T-helper 9 cell (primary cell): ENCODE measurements at regions not wholly inside any gene's neighbourhood (a gene's known extent, or its start where the extent isn't known, plus 50 kb on each side); places are given as distances from the start of the nearest gene placed in this dataset.
"Not testable (repeated sequence)": the region's sequence is repeated elsewhere in the genome, so short reads cannot be mapped to it uniquely, and the experiment has no call there.

Experiments used
- DNase-seq: peaks from one replicate; pipeline ENCODE4 v3.0.0-alpha.2; 2020

DNA sequence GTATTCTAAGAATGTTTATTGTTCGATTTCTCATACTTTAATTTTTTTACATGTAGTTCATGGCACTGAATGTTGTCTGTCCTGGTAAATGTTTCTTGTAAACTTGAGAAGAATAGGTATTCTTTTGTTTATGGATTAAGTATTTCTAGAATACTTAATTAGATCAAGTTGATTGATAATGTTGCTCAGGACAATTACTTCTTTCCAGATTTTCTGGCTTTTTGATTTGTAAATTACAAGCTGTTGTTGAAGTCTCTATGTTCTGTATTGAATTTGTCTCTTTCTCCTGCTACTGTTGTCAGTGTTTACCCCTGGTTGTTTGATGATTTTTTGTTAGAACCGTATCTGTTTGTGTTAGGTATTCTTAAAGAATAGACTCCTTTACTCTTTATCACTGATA lies 1720.9 kb upstream of the AGA start:
- no peak for DNase-seq

DNA sequence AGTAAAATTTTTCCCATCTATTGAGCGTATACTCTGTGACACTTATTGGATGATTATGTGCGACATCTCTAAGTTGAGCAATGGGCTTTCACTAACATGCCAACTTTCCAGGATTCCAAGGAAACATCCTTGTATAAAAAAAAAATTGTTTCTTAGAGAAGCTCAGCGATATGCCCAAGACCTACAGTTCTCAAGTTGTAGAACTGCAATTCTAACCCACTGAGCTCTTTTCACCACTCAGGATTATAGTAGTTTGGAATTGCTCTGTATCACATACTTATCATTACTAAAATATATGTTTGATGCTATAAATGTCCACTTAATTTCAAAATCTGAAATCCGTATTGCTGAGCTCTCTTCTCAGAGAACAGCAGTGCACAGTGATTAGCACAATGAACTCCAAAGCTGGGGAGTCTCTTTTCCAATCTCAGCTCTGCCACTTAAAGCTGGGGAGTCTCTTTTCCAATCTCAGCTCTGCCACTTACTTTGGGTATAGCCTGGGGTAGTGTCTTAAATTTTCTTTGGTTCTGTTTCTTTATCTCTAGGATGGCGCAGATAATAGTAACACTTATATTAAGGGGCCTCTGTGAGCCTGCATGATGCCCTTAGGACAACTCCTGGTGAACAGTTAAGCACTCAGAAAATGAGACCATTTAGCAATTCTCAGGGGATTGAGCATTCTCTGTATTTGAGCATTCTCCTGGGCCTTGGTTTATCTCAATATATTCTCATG lies 1722.2 kb upstream of the AGA start:
- DNase-seq = no peak

DNA sequence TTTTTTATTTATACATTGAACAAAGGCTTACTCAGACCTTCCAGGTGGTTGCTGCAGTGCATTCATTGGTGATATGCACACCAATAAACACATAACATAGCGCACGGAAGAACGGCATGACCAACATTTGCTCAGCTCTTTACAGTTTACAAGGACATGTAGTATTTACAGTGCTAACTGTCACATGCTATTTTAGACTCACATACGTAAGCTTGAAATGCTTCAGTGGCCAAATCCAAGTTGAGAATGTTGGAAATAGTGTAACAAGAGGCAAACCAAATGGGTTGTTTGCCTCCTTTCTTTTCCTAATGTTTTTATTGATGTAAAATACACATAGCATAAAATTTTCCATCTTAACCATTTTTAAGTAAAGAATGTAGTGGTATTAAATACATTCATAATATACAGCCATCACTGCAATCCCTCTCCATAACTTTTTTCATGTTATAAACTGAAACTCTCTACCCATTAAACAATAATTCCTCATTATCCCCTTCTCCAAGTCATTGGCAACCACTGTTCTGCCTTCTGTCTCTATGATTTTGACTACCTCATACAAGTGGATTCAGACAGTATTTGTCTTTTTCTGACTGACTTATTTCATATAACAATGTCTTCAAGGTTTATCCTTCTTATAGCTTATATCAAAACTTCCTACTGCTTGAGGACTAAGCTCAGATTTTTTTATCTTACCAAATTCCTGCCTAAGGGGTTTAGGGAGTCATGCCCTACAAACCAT lies 1722.9 kb upstream of the AGA start:
- no peak for DNase-seq

DNA sequence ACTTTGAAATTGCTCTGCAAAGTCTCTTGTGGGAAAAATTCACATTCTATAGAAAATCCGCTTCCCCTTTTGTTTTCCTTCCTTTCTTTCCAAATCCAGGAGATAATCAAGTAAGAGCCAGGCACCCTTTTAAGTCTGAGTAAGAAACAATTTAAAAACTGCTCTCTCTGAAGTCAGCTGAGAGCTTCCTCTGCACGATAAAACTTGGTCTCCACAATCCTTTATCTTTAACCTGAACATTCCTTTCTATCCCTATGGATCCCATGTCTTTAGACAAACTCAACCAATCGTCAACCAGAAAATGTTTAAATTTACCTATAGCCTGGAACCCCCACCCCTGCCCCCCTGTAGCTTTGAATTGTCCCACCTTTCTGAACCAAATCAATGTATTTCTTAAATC lies 1723.6 kb upstream of the AGA start:
- DNase-seq = no peak

DNA sequence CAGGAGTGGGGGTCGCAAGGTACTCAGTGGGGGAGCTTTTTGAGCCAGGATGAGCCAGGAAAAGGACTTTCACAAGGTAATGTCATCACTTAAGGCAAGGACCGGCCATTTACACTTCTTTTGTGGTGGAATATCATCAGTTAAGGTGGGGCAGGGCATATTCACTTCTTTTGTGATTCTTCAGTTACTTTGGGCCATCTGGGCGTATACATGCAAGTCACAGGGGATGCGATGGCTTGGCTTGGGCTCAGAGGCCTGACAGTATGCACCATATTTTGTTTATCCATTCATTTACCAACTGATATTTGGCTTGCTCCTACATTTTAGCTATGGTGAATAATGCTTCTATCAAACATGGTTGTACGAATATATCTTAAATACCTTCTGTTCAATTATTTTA lies 1728.1 kb upstream of the AGA start:
- not testable (repeated sequence) for DNase-seq

- no peak for DNase-seq
These were observed 1740.5 kb upstream of the AGA start for GRCh38 chr4:179182741-179183140.

GRCh38 chr4:179195887-179196286 lies 1753.7 kb upstream of the AGA start:
- DNase-seq = no peak

DNA sequence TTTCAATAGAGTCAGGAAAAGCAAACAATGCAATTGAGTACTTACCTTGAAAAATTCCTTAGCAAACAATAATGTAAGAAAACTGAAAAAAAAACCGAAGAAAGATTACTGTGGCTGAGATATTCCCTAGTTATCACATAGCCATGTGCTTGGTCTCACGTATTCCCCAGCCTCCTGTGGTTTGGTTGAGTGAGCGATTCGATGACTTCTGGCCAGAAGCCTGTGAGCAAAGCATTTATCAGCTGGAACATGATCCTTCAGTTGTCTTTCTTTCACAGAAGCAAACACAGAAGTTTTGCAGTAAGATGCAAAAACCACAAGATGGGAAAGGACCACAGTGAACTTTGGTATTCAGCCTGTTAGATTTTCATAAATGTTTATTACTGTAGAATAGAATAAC lies 1754.3 kb upstream of the AGA start:
- DNase-seq = no peak

DNA sequence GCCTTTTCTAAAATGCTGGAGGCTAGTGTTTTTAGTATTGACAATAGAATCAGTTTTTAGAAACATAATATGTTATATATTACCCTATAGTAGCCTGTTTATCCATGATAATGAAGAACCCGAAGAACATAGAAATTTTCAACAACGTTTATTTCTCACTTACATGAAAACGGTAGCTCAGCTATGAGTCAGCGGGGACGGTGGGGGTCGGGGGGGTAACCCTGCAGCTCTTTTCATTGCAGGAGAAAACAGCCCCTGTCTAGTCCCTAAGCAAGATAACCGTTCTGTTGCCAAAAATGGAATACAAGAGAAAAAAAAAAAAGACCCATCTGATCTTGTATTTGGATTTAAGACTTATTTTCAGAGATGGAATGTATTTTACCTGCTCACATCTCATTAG lies 1758.4 kb upstream of the AGA start:
- DNase-seq = no peak

- DNase-seq = no peak
These were observed 1783.4 kb upstream of the AGA start for GRCh38 chr4:179225594-179225993.

DNA sequence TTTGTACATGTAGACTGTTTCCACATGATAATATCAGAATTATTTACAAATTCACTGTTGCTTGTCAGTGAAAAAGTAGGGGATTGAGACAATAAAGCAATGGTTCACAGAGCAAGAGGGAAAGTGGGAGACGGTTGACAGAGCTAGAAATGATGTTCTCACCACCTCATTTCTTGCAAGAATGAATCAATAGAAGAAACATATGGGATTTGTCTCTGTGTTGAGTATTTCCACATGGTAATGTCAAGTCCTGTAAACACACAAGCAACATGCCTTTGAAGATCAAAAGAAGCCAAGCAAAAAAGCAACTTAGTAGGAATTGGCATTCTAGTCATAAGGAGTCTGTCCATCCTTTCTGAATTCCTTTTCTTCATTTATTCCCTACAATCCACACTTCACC lies 1806.6 kb upstream of the AGA start:
- no peak for DNase-seq

DNA sequence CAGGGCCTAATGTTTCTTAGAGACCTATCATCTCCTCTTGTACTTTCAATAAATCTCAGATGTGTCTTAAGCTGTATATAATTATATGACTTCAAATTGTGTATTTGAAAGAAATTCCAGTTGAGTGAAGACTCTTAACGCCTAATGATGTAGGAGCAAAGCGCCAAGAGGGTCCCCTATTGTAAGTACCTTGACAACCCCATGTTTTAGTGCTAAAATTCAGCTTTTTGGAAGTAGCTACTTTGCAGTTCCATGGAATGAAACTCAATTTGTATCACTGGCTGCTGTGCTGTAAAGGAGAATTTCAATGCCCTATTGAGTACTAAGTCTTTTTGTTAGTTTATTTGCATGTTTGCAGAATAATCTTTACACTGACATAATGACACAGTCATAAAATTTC lies 1826.6 kb upstream of the AGA start:
- no peak for DNase-seq

DNA sequence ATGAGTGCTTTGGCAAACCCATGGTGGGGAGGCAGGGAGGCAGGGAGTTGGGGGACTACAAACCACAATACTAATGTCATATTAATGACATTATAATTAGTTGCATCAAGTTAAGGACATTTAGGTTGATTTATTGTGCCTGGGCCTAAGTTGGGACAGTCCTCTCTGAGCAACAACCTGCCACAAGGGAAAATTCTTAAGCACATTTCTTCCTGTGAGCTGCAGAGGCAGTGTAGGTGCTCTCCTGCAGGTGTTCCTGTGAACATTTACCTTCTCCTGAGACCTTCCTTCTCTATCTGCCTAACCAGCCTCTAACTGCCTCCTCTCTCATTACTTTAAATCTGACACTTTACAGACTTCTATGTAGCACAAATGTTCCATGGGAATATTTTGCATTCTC lies 1830.0 kb upstream of the AGA start:
- DNase-seq = no peak

DNA sequence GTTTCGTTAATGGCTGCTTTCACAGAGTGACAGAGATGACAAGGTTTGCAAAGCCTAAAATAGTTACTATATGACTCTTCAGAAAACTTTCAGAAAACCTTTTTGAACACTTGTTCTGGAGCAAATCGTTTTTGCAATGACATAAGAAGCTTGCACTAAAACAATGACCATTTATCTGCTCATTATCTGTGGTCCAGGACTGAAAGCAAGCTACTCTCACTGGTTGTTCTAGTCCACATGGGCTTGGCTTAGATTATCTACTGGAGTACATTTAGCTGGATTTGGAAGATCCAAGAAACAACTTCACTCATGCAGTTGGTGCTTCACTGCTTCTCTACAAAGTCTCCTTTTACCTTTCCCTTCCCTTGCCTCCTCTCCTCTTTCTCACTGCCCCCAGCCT lies 1836.4 kb upstream of the AGA start:
- no peak for DNase-seq

DNA sequence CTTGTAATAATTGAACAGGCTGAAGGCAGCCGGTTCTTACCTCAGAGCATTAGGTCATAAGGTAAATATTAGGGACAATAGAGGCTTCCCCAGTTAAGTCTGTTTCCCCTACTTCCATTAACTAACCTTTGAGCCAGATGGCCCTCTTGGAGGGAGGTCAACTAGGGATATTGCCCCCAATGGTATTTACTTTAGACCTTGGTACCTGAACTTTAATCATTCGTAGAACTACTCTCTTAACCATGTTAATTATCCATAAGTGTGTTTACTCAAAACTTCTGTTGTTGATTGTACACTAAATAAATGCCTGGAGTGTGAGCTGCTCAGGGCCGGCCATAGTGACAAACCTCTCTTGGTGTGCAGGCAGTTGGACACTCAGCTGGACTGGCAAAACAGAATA lies 1843.5 kb upstream of the AGA start:
- no peak for DNase-seq

DNA sequence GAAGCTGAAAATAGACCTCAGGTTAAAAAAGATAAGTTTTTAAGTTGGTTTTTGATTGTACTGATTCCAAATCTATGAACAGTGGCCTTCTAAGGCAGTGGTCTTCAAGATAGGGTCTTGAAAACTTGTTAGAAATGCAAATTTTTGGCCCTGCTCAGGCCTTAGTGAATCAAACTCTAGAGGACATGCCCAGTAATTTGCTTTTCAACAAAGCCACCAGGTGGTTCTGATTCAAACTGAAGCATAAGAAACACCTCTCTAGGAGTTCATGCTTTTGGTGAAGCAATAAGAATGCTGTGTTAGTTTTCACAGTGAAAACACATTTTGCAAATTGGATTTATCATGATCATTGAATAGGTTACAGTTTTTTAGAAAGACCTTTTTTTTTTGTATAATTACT lies 1849.4 kb upstream of the AGA start:
- DNase-seq = no peak

DNA sequence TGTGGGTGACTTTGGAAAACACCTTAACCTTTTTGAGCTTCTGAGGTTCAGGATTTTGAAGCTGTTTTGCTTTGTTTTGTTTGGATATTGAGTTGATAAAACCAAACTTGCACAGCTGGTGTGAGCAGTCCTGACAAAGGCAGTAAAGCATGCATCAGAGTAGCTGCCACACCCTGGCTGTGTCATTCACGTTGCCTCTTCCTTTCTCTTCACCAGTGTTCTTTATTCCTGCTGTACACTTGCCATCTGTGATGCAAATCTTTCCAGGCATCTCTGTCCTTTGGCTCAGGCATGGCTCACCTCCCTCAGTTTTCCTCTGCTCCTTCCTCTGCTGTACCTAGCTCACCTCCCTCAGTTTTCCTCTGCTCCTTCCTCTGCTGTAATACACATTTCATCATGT lies 1850.2 kb upstream of the AGA start:
- DNase-seq = no peak

GRCh38 chr4:179307297-179308136 lies 1865.3 kb upstream of the AGA start:
- no peak for DNase-seq

DNA sequence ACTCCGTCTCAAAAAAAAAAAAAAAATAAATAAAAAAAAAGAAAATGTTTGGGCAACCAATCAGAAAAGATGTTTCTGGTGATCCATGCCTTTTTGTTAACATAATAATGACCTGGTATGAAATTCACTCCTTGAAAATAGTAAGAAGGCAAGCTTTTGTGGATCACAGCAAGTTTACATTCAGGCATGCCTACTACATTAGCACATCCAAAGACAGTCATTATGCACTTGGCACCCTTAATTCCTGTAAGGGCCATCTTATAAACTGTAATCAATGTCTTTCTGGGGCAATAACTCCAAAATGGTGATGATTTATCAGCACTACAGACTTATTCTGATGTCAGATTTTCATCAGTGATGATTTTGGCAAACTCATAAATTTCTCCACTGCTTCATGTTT lies 1871.6 kb upstream of the AGA start:
- no peak for DNase-seq

DNA sequence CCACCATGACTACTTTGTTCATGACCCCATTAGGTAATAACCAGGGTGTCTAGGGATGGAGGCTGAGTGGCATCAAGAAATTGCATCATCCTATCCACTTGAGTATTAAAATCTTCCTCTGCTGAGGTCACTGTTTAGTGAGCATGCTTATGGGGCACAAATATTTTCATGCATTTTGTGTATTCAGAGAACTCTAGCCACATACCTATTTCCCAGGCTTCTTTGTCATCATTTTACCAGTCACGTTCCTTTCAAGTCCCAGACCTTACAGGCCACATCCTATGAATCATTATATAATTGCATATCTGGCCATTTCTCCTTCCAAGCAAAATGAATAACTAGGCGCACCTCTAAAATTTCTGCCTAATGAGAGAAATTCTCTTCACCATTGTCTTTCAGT lies 1882.9 kb upstream of the AGA start:
- DNase-seq = no peak

- no peak for DNase-seq
These were observed 1886.4 kb upstream of the AGA start for GRCh38 chr4:179328627-179329026.

- no peak for DNase-seq
These were observed 1889.1 kb upstream of the AGA start for GRCh38 chr4:179331362-179331761.

- no peak for DNase-seq
These were observed 1902.6 kb upstream of the AGA start for GRCh38 chr4:179344861-179345260.

DNA sequence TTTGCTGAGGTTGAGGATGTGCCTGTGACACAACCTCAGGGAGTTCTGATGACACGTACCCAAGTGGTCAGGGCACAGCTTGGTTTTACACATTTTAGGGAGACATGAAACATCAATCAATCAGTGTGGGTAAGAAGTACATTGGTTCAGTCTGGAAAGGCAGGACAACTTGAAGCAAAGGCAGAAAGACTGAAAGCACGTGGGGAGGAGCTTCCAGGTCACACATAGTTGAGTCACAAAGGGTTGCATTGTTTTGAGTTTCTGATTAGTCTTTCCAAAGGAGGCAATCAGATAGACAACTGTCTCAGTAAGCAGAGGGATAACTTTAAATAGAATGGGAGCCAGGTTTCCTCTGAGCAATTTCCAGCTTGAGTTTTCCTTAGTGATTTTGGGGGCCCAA lies 1910.0 kb upstream of the AGA start:
- DNase-seq = no peak
